Germinal center (tissue), 1 donor: ENCODE measurements at regions not wholly inside any gene's neighbourhood (a gene's known extent, or its start where the extent isn't known, plus 50 kb on each side); places are given as distances from the start of the nearest gene placed in this dataset.
"Not testable (repeated sequence)": the region's sequence is repeated elsewhere in the genome, so short reads cannot be mapped to it uniquely, and the experiment has no call there.

Experiments
- DNase-seq: peaks from one replicate; pipeline ENCODE4 v3.0.0; 2012; ENCODE audit warnings: mixed read lengths, low spot score

DNA sequence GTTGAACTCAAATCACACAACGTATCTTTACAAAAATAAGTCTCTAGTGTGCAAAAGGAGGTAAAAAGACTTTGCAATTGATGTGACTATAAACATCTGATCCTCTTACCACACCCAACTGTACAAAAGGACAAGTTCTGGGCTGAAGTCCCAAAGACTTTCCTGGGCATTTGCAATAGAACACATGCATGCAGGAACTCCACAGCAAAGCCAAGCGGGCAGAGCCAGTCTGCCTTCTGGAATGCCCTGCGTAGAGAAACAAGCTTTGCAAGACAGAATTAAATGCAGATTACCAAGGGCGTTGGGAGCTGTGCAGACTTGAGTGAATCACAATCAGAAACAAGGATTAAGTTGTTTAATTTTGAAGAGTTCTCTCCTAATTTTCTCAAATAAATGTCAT, 208.4 kb upstream of the ZNF521 start:
- DNase-seq, result no peak

GRCh38 chr18:25557011-25557410, 205.0 kb upstream of the ZNF521 start:
- no peak for DNase-seq

DNA sequence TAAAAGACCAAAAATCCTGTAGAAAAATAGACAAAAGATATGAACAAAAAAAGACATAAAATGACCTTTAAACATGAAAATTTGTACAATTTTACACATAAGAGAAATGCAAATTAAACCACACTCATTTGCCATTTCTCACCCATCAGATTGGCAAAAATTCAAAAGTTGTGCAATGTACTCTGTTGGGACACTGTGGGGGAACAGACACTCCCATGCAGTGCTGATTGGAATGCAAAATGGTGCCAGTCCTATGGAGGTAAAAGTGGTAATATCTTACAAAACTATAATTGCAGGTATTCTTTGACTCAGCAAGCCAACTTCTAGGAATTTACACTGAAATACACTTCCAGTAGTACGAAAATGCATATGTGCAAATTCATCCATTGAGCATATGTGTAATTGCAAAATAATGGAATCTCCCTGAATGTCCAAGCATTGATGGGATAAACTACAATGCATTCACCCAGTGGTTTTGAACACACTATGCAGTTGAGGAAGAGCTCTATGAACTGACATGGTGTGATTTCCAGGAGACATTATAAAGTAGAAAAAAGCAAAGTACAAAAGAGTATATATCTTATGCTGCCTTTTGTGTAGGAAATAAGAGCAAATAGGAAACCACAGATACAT, 201.8 kb upstream of the ZNF521 start:
- DNase-seq, result no peak

- DNase-seq, result no peak
Observed at GRCh38 chr18:25544546-25545287, 192.8 kb upstream of the ZNF521 start.

DNA sequence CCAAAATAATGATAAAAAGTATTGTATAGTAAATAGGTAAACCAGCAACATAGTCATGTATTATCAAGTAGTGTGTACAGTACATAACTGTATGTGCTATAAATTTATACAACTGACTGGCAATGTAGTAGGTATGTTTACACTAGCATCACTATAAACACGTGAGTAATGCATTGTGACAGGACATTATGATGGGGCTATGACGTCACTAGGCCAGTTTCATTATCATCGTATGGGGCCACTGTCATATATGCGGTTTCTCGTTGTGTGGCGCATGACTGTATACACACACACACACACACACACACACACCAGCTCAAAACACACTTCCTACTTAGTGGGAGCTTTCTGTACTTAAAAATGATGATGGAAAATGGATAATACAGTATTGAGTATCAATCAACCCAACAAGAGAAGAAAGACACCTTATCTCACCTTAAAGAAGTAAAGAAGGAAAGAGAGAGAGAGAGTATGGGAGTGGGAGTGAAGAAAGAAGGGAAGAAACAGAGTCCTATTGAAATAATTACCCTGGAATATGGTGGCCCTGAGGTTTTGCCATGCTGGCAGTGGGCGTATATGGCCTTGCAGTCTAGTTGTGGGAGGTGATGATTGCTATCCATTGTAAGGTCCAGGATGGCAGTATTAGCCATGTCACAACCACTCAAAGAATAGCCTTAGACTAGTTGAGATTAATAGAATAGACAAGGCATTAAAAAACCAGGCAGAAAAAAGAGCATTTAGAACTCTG, 186.4 kb upstream of the ZNF521 start:
- no peak for DNase-seq

DNA sequence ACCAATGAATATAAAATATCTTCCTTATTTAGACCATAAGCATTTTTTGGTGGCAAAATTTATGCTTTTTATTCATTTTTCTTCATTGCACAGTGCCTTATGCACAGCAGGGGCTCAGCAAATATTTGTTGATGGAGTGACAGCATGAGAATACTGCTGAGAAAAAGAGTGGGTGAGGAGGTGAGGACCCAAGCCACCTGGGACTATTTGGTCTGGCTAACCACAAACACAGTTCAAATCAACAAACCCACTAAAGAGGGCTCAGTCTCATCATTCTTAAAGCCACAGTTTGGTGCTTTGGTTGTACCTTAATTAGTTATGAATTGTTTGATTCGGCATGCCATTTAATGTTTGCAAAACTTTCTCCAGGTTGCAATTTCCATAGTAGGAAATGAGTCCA, 183.5 kb upstream of the ZNF521 start:
- DNase-seq, result no peak

- DNase-seq, result no peak
Observed at GRCh38 chr18:25534401-25534800, 182.4 kb upstream of the ZNF521 start.

GRCh38 chr18:25533218-25533617, 181.3 kb upstream of the ZNF521 start:
- no peak for DNase-seq

- DNase-seq, result no peak
Observed at GRCh38 chr18:25531207-25531606, 179.2 kb upstream of the ZNF521 start.

- DNase-seq, result not testable (repeated sequence)
Observed at GRCh38 chr18:25525789-25526188, 173.8 kb upstream of the ZNF521 start.

DNA sequence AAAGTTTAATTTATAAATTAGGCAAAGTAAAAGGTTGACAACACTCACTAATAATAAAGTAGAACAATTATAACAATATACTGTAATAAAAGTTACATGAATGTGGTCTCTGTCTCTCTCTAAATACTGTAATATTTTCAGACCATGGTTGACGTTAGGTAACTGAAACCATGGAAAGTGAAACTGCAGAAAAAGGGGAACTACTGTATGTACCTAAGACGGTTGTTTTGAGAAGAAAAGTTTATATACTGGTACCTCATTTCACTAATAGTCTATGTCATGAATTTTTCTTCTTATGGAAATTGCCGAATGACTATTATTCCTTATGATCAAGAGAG, 166.7 kb upstream of the ZNF521 start:
- DNase-seq, result peak; percentile 8

GRCh38 chr18:25517881-25518715, 166.1 kb upstream of the ZNF521 start:
- no peak for DNase-seq

DNA sequence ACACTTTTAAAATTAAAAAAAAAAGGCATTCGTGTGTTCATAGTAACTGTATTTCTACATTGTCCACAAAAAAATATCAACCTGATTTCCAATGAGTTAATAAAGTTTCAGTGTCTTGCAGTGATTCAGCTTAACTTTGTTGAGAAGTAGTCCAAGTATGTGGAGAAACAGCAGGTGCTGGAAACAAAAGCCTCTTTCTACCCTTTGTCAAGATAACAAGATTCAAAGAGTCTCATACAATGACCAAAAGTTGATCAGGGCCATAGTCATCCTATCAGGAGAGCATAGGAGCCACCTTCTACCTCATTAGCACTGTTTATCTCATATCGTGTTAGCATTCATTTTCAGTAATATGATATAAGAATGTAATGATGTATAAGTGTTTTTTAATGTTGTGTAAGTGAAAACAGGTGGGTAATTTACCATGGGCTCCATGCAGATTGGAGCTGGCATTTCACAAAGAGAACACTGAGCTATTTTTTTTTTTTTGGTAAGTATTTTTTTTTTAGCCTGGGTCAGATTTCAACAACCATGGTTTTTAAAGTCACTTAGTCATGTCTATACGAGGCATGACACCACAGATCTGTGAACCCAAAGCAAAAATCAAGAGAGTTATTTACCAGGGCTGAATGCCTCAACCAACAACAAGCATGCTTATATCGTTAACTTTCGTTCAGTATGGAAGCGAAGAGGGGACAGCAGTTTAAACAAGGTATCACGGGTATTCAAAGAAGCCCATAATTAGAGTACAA, 165.0 kb upstream of the ZNF521 start:
- no peak for DNase-seq

- no peak for DNase-seq
Observed at GRCh38 chr18:25516121-25516520, 164.2 kb upstream of the ZNF521 start.

- no peak for DNase-seq
Observed at GRCh38 chr18:25510096-25510495, 158.1 kb upstream of the ZNF521 start.

DNA sequence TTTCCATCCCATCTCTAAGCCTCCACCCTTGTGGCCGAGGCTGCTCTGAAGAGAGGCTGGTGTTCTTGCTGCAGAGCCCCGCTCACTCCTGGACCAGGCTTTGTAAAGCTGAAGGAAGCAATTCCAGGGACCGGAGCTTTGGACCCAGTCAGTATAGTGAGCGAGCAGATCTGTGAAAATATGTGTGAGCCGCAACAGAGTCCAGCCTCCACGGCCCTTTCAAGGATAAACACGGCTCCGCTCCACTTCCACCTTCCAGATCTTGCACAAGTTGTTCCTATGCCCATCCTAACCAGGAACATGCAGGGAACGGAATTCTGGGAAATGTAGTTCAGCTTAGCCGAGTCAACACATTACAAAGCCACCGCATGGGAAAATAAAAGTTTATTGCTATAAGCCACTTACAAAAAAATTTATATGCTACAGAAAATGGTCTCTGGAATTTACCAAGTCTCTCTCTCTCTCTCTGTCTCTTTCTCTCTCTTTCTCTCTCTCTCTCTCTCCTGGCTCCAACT, 151.7 kb upstream of the ZNF521 start:
- no peak for DNase-seq

DNA sequence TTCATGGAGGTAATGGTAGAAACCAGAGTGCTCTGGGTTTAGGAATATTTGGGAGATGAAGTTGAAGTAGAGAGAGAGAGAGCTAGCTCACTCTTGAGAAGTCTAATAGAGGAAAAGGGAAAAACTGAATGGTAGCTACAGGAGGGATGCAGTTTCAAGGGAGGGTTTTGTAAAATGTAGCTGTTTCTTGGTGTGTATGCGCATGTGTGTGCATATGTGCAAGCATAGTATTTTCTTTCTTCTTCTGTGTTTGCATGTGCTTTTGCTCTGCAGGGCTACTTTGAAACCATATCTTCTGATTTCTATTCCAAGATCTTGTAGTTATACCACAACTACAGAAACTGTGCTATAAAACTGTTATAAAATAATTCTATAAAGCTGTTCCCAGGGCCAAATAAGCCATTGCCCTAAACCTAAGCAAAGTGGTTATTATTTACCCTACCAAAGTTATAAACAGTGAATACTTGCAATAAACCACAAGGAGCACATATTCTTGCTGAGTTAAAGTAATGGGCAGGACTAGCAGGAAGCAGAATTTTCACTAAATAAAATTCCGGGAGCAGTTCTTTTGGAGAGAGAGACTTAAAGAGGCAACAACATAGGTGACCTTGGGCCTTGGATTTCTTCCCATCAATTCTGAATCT, 145.3 kb upstream of the ZNF521 start:
- no peak for DNase-seq

- no peak for DNase-seq
Observed at GRCh38 chr18:25496544-25496943, 144.6 kb upstream of the ZNF521 start.

DNA sequence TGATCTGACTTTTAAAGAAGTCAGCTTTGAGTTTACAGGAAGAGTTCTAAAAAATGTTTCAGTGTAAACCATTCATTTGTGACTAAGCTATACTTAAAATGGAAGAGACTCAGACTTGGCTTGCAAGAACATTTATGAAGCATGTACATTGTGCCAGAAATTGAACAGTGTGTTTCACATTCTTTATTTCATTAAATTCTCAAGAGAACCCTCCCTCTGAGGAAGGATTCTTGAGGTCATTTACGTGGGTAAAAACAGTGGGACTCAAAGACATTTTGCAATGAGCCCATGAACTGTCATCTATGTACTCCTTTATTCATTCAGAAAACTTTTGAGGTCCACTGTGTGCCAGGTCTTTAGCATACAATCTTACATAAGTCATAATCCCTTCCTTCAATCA, 143.6 kb upstream of the ZNF521 start:
- no peak for DNase-seq

- no peak for DNase-seq
Observed at GRCh38 chr18:25494888-25495287, 142.9 kb upstream of the ZNF521 start.

DNA sequence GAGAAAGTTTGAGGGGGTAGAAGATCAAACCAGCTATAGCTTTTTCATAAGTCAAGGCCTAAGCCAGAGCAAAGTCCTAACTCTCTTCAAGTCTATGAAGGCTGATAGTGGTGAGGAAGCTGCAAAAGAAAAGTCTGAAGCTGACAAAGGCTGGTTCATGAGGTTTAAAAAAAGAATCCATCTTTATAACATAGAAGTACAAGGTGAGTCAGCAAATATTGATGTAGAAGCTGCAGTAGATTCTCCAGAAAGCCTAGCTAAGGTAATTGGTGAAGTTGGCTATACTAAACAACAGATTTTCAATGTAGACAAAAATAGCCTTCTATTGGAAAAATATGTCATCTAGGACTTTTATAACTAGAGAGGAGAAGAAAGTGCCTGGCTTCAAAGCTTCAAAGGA, 141.4 kb upstream of the ZNF521 start:
- DNase-seq, result no peak
